Stimulated activated naive CD8-positive, alpha-beta T cell treated with anti-CD3 and anti-CD28 coated beads, Interleukin-15, Interleukin-2, amounts not matched to agents 100 ng/mL and 50 ng/mL, for 24 hours (primary cell): ENCODE measurements at regions not wholly inside any gene's neighbourhood (a gene's known extent, or its start where the extent isn't known, plus 50 kb on each side); places are given as distances from the start of the nearest gene placed in this dataset.

ENCODE experiments used
- H3K27ac Mint-ChIP-seq: one replicate; pipeline ENCODE4 v1.8.0; 2021; ENCODE audit warnings: mild to moderate bottlenecking, mixed read lengths
- H3K27me3 Mint-ChIP-seq: one replicate; pipeline ENCODE4 v1.8.0; 2021; ENCODE audit warnings: mixed read lengths
- H3K36me3 Mint-ChIP-seq: one replicate; pipeline ENCODE4 v1.8.0; 2021; ENCODE audit warnings: low read depth, mixed read lengths
- H3K4me1 Mint-ChIP-seq: one replicate; pipeline ENCODE4 v1.8.0; 2021; ENCODE audit warnings: low read depth, mixed read lengths
- H3K4me3 Mint-ChIP-seq: one replicate; pipeline ENCODE4 v1.8.0; 2021; ENCODE audit warnings: mild to moderate bottlenecking, mixed read lengths
- H3K9me3 Mint-ChIP-seq: one replicate; pipeline ENCODE4 v1.8.0; 2021; ENCODE audit warnings: mixed read lengths

- Mint-ChIP-seq H3K4me1 (no peaks in the 10 kb centered on the region), H3K27ac (no peak overlapping the region), H3K36me3 (no peaks in the 10 kb centered on the region), H3K9me3 (peaks cover 10% of the 10 kb centered on the region), H3K4me3 (no peak overlapping the region), H3K27me3 (peaks cover 39% of the 10 kb centered on the region)
Measured at GRCh38 chr16:86354641-86355513, 155.4 kb upstream of the FOXF1 start.

GRCh38 chr16:86355531-86355930 lies 154.8 kb upstream of the FOXF1 start:
- H3K27ac Mint-ChIP-seq = no peak overlapping the region
- H3K4me1 Mint-ChIP-seq = no peaks in the 10 kb centered on the region
- H3K4me3 Mint-ChIP-seq = no peak overlapping the region
- H3K9me3 Mint-ChIP-seq = peaks cover 10% of the 10 kb centered on the region
- H3K36me3 Mint-ChIP-seq = no peaks in the 10 kb centered on the region
- peaks cover 34% of the 10 kb centered on the region for H3K27me3 Mint-ChIP-seq

DNA sequence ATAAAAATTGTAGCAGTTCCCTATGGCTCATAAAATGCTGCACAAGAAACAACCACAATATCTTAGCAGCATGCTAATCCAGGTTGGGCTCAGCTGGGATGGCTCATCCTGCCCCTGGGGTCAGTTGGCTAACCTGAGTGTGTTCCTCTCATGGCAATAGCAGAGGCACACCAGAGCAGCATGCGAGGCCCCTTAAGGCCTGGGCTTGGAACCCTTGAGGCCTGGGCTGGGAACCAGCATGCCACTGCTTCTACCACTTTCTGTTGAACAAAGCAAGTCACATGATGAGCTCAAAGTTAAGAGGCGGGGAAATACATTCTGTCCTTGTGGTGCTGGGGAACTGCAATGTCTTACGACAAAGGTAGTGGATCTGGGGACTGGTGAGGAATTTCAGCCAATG lies 154.4 kb upstream of the FOXF1 start:
- H3K27me3 Mint-ChIP-seq = peaks cover 31% of the 10 kb centered on the region
- H3K27ac Mint-ChIP-seq = no peak overlapping the region
- H3K9me3 Mint-ChIP-seq = peaks cover 10% of the 10 kb centered on the region

GRCh38 chr16:86356804-86357203 lies 153.5 kb upstream of the FOXF1 start:
- Mint-ChIP-seq H3K36me3 (no peaks in the 10 kb centered on the region), H3K27me3 (peaks cover 30% of the 10 kb centered on the region), H3K4me1 (no peaks in the 10 kb centered on the region), H3K9me3 (peaks cover 10% of the 10 kb centered on the region), H3K27ac (no peak overlapping the region), H3K4me3 (no peak overlapping the region)

More for the DNA sequence above, 154.4 kb upstream of the FOXF1 start:
- Mint-ChIP-seq H3K4me1 (no peaks in the 10 kb centered on the region), H3K4me3 (no peak overlapping the region), H3K36me3 (no peaks in the 10 kb centered on the region)

DNA sequence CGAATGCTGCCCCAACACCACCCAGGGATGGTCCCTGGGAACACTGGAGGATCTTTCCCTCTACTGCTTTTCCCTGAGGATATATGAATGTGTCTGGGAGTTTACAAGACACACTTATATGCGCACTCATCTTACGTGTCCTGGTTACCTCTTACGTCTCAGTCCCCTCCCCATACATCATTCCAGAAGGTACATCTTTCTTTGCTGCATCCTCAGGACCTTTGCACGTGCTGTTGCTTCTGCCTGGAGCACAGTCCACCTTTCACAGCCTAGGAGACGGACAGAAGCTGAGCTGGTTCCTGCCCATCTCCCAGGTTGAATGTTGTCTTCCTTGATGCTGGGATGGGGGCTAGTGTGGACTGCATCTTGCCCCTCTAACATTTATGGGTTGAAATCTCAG lies 153.0 kb upstream of the FOXF1 start:
- Mint-ChIP-seq H3K27ac (no peak overlapping the region), H3K9me3 (peaks cover 10% of the 10 kb centered on the region), H3K4me3 (no peak overlapping the region), H3K27me3 (peaks cover 27% of the 10 kb centered on the region), H3K4me1 (no peaks in the 10 kb centered on the region), H3K36me3 (no peaks in the 10 kb centered on the region)

DNA sequence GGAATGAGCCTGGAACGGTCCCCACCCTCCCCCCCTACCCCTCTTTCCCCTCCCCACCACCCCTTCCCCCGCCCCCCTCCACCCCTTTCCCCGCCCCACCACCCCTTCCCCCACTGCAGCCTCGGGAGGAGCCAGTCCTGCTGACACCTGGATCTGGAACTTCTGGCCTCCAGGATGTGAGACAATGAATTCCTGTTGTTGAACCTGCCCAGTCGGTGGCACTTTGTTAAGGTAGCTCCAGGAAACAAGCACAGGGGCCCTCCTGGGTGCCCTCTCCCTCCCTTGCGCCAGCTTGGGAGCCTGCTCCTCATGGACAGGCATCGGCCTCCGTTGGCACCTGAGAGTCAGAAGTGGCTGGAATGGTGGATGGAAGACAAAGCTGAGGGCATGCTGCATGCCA lies 152.4 kb upstream of the FOXF1 start:
- peaks cover 27% of the 10 kb centered on the region for H3K27me3 Mint-ChIP-seq
- H3K9me3 Mint-ChIP-seq = peaks cover 10% of the 10 kb centered on the region
- no peak overlapping the region for H3K4me3 Mint-ChIP-seq
- no peaks in the 10 kb centered on the region for H3K4me1 Mint-ChIP-seq
- no peaks in the 10 kb centered on the region for H3K36me3 Mint-ChIP-seq
- H3K27ac Mint-ChIP-seq = no peak overlapping the region

GRCh38 chr16:86359571-86359970 lies 150.8 kb upstream of the FOXF1 start:
- peaks cover 10% of the 10 kb centered on the region for H3K9me3 Mint-ChIP-seq
- no peak overlapping the region for H3K4me3 Mint-ChIP-seq
- H3K36me3 Mint-ChIP-seq = no peaks in the 10 kb centered on the region
- H3K27ac Mint-ChIP-seq = no peak overlapping the region
- H3K4me1 Mint-ChIP-seq = no peaks in the 10 kb centered on the region
- H3K27me3 Mint-ChIP-seq = peaks cover 23% of the 10 kb centered on the region

DNA sequence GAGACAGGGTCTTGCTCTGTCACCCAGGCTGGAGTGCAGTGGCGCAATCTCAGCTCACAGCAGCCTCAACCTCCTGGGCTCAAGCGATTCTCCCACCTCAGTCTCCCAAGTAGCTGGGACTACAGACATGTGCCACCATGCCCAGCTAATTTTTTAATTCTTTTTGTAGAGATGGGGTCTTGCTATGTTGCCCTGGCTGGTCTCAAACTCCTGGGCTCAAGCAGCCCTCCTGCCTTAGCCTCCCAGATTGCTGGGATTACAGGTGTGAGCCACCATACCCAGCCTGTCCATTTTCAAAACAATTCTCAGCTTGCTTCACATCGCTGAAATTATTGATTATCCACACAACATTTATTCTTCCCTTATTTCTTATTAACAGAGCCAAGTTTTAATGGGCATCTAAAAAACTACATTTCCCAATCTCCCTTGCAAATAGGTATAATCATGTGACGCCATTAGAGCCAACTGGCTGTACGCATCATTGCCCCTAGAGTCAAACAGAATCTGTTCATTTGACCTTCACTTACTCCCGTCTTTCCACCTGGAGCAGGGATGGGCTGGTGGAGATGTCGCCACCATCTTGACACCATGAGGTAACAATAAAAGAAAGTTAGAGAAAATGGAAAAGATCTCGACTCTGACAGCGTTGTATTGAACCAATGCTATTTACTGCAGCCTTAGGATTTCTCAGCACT lies 148.0 kb upstream of the FOXF1 start:
- no peaks in the 10 kb centered on the region for H3K4me1 Mint-ChIP-seq
- no peak overlapping the region for H3K27ac Mint-ChIP-seq
- H3K4me3 Mint-ChIP-seq = no peak overlapping the region
- H3K9me3 Mint-ChIP-seq = no peaks in the 10 kb centered on the region
- H3K27me3 Mint-ChIP-seq = peaks cover 21% of the 10 kb centered on the region
- no peaks in the 10 kb centered on the region for H3K36me3 Mint-ChIP-seq

DNA sequence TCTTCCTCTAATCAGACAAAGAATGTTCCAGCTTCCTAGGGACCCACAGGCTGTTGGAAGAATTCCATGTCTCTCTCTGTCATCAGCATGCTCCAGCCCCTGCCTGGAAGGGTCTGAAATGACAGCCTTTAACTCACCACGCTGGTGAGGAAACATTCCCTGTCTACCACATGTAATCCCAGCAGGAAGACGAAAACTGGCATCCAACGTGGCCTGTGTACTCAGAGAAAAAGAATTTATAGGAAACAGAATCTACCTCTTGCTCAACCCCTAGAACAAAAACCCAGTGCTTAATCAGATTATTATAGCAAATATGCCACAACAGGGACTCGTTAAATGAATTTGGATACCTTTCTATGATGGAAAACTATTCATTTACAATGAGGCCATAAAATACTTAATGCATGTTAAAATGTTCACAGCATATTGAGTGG lies 147.3 kb upstream of the FOXF1 start:
- no peaks in the 10 kb centered on the region for H3K36me3 Mint-ChIP-seq
- no peak overlapping the region for H3K4me3 Mint-ChIP-seq
- peaks cover 21% of the 10 kb centered on the region for H3K27me3 Mint-ChIP-seq
- no peaks in the 10 kb centered on the region for H3K9me3 Mint-ChIP-seq
- H3K4me1 Mint-ChIP-seq = no peaks in the 10 kb centered on the region
- H3K27ac Mint-ChIP-seq = no peak overlapping the region

- Mint-ChIP-seq H3K27me3 (peaks cover 16% of the 10 kb centered on the region), H3K9me3 (no peaks in the 10 kb centered on the region), H3K27ac (no peak overlapping the region), H3K4me1 (no peaks in the 10 kb centered on the region), H3K36me3 (no peaks in the 10 kb centered on the region), H3K4me3 (no peak overlapping the region)
Measured at GRCh38 chr16:86363836-86364618, 146.3 kb upstream of the FOXF1 start.

DNA sequence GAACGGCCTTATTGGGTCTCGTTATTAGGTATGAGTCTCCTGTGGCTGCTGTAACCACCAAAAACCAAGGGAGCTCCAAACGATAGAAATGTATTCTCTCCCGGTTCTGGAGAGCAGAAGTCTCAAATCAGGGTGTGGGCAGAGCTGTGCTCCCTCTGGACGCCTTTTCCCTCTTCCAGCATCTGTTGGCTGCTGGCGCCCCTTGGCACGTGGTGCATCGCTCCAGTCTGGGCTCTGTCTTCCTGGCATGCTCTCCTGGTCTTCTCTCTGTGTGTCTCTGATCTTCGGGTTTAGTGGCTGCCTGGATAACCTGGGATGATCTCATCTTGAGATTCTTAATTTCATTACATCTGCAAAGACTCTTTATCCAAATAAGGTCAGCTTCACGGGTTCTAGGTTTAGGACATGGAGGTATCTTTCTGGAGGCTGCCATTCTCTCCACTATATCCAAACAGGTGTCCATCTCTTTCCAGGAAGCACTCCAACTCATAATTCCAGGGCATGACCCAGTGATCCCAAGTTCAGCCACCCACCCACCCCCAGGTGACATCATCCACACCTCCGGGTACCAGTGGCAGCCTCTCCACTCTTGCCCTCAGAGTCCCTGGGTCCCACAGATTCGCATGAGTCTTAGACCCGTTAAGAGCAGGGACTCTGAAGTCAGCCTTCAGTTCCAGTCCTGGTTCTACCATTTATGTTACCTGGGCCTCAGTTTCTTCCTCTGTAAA lies 145.5 kb upstream of the FOXF1 start:
- H3K4me1 Mint-ChIP-seq = no peaks in the 10 kb centered on the region
- H3K4me3 Mint-ChIP-seq = no peak overlapping the region
- no peak overlapping the region for H3K27ac Mint-ChIP-seq
- H3K27me3 Mint-ChIP-seq = peaks cover 16% of the 10 kb centered on the region
- no peaks in the 10 kb centered on the region for H3K36me3 Mint-ChIP-seq
- H3K9me3 Mint-ChIP-seq = no peaks in the 10 kb centered on the region

- no peak overlapping the region for H3K4me3 Mint-ChIP-seq
- H3K9me3 Mint-ChIP-seq = no peaks in the 10 kb centered on the region
- H3K36me3 Mint-ChIP-seq = no peaks in the 10 kb centered on the region
- no peaks in the 10 kb centered on the region for H3K4me1 Mint-ChIP-seq
- H3K27ac Mint-ChIP-seq = no peak overlapping the region
- H3K27me3 Mint-ChIP-seq = peaks cover 16% of the 10 kb centered on the region
Measured at GRCh38 chr16:86365513-86366273, 144.6 kb upstream of the FOXF1 start.

DNA sequence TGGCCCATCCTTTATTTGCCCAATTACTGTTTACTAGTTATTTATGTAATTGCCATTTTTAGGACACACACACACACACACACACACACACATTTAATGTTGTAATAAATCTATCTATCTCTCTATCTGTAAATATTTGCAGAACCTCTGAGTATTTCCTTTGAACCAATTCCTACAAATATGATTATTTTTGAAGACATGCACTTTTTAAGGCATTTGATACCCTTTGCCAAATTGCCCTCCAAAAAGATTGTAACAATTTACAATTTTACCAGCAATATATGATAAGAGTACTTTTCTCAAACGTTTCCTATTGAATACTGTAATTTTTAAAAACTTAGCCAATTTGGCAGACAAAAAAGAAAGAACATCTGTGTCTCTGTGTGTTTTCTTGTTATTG lies 143.8 kb upstream of the FOXF1 start:
- Mint-ChIP-seq H3K36me3 (no peaks in the 10 kb centered on the region), H3K4me1 (no peaks in the 10 kb centered on the region), H3K27me3 (peaks cover 12% of the 10 kb centered on the region), H3K4me3 (no peak overlapping the region), H3K9me3 (no peaks in the 10 kb centered on the region), H3K27ac (no peak overlapping the region)
